Fibroblast of gingiva (primary cell): ENCODE measurements at regions not wholly inside any gene's neighbourhood (a gene's known extent, or its start where the extent isn't known, plus 50 kb on each side); places are given as distances from the start of the nearest gene placed in this dataset.

Source experiments
- DNase-seq: peaks from one replicate; pipeline ENCODE4 v3.0.0-alpha.2; 2011; ENCODE audit warnings: low read depth

DNA sequence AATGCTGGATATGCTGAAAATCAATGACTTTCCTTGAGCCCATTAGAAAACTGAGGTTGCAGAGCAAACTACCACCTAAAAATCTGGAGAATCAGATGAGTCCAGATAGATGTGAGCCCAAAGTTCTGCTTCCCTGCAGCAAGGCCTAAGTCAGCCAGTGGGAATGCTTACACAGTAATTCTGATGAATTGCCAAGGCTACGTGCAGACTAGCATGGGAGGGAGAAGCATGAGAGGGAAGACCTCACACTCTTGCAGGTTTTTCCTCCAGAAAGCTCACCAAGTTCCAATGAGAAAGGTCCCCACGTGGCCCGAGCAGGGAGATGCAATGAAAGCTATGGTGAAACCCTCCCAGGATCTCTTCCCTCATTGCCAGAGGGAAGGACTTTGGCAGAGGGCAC, 104.8 kb upstream of the SIRPA start:
- DNase-seq = peak; percentile 23

DNA sequence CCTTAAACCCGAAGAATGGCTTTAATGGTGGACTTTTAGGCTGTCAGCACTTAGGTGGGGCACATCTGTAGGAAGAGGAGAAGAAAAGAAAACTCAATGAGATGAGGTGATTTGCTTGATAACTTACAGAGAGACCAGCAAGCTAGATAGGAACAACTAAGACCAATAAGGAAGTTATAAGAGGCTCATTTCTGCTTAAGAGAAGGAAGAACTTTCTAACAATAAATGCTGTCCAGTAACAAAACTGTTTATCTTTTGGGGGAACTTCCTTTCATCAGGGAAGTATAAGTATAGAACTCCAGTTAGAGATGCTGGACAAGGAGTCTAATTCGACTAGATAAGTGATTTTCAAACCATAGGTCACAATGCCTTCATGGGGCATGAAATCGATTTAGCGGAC, 107.2 kb upstream of the SIRPA start:
- DNase-seq = no peak

DNA sequence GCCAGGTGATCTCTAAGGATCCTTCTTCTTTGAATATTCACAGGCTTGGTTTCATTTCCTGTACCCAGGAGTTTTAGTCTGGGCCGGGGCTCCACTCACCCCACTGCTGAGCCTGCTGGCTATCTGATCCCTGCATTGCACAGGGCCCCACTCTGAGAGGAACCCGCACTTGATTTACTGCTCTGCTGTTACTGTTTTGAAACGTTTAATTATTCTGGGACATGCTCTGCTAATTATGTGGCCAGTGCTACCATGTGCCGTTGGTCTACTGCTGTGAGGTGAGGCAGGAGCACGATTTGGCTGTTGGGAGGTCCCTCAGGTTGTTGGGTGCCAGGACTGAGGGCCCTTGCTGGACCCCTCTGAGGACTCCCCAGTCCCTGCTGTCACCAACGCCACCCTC, 108.7 kb upstream of the SIRPA start:
- DNase-seq = no peak

DNA sequence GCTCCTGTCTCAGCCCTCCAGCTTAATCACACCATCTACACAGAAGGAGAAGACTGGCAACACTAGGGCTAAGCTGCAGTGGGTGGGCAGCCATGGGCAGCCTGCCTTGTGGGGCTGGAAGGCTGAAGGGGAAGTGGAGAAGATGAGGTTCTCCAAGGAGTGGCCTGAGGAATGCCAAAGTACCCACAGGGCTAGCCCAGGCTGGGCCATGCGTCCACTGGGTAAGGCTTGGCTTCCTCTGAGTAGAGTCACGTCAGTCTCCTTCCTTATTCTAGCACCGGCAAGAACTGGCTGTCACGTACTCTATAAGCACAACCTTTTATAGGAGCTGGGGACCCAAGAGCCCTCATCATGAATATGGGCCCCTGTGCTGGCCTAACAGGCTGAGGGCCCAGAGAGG, 110.6 kb upstream of the SIRPA start:
- DNase-seq = no peak

DNA sequence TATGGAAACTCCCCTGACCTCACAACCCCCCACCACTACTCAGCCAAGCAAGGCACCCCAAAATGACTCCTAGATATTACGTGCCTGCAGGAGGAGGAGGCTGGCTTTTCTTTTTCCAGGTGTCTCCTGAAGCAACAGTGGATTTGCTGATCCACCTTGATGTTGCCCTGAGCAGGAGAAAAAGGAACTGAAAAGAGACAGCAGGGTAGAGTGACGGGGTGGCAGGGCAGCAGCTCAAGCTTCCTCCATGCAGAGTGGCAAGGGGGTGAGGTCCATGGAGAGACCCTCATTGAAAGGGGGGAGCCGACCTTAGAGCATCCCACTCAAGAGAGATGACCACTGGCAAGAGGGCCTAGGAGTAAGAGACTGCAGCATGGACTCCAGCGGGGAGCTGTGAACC, 112.0 kb upstream of the SIRPA start:
- no peak for DNase-seq

DNA sequence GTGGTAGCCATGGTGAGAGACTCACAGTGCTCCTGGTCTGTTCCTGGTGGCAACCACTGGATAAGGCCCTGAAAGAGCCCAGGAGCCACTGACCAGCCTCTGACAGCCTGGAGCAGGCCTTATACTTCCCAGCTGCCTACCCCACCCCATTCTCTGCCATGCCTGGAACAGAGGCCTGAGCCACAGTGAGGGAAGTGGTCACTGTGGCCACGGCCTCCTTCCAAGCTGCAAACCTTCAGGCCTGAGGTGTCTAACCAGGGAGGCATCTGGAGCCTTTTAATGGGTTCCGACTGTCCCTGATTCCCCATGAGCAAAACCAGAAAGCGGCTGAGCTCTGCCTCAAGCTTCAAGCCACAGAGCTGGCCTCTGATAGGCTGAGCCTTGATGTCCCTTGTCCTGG, 113.0 kb upstream of the SIRPA start:
- no peak for DNase-seq

DNA sequence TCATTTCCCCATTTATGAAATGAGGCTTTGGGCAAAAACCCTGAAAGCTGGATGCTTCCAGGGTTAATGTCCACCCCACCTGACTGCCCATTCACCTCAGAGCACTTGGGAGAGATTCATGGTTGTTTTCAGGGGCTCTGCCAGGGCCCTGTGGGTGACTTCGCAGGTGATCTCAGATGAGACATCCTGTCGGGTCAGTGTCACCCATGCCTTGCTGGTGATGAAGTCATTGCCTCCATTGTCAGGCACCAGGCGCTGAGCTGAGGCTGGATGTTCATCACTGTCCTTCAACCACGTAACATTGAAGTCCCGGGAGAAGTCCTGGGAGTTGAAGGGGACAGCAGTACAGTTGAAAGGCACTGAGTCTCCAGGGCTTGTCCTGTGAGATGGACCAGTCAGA, 115.6 kb upstream of the SIRPA start:
- no peak for DNase-seq

DNA sequence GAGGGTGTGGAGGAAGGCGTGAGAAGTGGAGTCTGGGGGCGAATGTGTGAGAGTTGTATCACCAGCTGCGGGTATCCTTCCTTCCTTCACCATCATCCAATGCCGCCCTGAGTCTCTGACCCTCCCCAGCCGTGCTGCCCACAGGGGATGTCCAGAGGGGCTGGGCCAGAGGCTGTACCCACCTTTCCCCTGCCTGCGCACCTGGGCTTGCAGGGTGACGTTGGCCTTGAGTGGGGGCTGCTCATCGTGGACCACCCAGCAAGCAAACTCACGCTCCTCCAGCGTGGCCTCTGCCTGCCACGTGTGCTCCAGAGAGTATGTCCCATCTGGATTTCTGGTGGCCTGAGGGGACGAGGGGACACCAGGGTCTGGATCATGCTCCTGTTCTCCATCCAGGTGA, 116.9 kb upstream of the SIRPA start:
- DNase-seq = no peak

DNA sequence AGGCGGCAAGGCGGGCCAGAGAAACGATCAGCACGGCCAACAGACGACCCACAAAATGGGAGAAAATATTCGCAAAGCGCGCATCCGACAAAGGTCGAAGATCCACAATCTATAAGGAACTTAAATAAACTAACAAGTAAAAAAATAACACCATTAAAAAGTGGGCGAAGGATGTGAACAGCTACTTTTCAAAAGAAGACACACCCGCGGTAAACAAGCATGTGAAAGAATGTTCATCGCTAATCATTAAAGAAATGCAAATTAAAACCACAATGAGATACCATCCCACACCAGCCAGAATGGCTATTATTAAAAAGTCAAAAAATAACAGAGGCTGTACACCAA, 117.8 kb upstream of the SIRPA start:
- no peak for DNase-seq

DNA sequence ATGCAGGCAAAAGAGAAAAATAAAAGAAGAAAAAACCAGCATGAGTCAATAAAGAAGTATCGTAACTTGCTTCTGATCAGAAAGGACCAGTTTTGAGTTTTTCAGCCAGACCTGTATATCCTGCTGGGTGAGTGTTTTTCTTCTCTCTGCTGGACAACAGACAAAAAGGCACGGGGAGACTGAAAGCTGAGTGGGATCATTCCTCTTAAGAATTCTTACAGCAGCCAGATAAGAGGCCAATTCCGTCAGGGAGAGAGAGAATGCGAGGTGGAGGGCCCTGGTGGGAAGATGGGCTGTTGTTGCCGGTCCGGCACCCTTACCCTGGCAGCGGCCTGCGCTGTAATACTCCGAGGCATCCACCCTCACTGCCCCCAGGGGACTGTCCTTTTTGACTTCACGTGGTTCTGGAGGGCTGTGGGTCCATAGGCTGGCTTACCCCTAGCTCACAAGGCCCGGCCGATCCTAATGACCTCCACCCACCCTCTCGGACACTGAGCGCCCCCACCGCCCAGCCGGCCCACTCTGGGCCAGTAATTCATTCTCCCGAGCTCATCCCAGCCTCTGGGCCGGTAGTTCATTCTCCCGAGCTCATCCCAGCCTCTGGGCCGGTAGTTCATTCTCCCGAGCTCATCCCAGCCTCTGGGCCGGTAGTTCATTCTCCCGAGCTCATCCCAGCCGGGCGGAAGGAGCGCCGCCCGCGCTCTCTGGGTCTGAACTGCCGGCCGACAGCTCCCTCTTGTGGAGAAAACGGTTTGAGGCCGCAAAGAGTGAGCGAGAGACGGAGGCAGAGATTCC, 118.3 kb upstream of the SIRPA start:
- peak; percentile 86 for DNase-seq

DNA sequence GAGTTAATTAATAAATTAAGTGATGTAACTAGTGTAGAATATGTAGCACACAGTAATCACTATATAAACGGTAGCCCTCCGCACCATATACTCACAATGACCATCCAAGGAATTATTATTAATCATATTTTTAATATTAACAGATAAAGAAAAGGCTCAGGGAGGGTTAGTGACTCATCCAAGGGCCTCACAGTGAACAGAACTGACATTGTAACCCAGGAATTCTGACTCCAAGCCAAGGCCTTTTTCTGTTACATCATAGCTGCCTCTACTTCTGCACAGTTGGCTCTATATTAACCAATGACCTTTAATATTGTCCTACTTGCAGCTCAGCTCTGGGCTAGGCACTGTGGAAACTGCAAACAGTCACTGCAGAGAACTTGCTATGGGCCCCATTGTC, 117.5 kb upstream of the SIRPG start:
- no peak for DNase-seq

DNA sequence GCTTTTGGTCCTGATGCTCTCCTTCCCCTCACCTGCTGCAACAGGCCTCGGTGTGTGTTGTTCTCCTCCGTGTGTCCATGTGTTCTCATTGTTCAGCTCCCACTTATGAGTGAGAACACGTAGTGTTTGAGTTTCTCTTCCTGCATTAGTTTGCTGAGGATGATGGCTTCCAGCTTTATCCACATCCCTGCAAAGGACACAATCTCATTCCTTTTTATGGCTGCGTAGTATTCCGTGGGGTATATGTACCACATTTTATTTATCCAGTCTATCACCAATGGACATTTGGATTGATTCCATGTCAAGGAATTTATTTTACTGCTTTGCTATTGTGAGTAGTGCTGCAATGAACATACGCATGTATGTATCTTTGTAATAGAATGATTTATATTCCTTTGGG, 116.9 kb upstream of the SIRPG start:
- DNase-seq = no peak

DNA sequence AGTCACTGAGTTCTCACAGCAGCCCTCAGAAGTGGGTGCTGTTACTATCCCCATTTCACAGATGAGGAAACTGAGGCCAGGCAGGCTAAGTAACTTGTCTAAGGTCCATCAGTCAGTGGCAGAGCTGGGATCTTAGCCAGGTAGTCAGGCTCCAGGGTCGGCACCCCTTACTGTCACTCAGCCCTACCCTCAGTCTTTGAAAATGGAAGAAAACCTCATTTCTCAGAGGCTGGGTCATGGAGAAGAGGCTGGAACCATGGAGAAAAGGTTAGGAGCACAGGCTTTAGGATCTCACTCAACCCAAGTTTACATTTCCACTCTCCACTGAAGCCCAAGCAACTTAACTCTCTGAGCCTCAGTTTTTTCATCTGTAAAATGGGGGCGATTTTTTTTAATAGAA, 116.2 kb upstream of the SIRPG start:
- DNase-seq = no peak

DNA sequence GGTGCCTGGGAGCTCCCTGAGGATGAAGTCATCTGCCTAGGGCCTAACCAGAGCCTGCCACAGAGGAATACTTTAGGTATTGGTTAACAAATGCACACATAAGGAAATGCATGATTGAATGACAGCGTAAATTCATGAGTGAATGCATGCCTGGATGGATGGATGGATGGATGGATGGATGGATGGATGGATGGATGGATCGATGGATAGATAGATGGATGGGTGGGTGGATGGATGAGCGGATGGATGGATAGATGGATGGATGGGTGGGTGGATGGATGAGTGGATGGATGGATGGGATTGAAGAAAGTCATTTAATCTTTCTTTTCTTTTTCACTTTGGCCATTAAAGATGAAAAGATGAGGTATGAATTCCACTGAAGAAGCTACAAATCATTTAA, 111.9 kb upstream of the SIRPG start:
- no peak for DNase-seq

DNA sequence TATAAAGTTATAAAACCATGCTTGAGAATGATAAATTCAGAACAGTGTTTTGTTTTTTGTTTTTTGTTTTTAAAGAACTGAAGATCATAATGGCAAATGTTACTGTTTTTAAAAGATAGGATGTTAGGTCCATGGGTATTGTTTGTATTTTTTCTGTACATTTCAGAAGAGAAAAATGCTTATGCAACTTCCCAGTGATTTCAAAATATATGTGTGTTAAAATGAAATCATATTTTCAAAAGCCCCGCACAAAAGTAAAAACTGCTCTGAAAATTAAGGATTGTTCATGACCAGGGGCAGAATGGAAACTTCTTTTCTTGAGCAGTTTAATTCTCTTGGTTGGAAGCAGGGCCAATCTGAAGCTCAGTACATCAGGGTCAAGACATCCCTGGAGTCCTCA, 109.2 kb upstream of the SIRPG start:
- no peak for DNase-seq

DNA sequence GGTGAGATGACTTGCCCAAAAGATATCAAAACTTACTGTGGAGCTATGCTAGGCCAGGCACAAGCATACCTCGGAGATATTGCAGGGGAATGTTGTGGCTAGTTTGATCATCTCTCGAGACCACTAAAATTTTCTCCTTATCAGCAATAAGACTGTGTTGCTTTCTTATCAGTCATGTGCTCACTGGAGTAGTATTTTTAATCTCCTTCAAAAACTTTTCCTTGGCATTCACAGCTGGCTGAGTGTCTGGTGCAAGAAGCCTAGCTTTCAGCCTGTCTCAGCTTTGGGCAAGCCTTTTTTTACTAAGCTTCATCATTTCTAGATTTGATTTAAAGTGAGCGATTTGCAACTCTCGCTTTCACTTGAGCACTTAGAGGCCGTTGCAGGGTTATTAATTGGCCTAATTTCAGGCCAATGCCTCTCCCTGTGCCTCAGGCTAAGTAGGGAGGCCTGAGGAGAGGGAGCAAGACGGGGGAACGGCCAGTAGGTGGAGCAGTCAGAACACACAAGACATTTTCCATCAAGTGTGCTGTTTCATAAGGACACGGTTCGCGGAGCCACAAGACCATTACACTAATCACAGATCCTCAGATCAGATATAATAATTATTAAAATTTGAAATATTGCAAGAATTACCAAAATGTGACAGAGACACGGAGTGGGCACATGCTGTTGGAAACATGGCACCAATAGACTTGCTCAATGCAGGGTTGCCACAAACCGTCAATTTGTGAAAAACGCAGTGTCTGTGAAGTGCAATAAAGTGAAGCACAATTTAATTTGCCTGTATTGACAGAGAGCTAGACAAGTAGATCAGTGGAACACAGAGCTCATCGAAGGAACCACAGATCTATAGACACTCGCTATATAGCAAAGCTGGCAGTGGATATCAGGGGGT, 106.8 kb upstream of the SIRPG start:
- DNase-seq = peak; percentile 78

DNA sequence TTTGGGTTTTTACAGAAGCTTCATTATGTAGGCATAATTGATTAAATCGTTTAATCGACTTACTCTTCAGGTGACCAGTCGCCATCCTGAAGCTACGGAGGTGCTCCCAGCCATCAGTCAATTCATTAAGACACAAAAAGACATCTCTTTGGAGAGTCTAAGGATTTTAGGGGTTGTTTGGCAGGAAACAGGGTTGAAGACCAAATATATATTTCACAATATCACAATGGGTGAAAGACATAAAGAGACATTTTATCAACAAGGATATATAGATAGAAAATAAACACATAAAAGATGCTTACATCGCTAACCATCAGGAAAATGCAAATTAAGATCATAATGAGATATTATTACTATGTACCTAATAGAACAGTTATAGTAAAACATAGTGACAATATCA, 104.0 kb upstream of the SIRPG start:
- no peak for DNase-seq

DNA sequence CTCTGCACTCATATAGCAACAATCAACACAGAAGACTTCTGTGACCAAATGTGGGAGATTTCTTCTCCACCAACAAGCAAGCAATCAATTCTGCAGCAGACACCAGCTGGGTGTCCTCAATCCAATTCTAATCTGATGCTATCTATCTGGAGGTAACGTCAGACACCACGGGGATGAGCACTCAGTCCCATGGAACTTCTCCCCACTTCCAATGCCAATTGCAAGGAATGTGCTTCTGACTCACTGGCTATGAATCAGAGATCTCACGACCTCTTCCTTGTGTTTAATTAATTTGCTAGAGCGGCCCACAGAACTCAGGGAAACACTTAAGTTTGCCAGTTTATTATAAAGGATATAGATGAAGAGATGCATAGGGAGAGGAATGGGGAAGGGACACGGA, 103.5 kb upstream of the SIRPG start:
- DNase-seq = peak; percentile 47

DNA sequence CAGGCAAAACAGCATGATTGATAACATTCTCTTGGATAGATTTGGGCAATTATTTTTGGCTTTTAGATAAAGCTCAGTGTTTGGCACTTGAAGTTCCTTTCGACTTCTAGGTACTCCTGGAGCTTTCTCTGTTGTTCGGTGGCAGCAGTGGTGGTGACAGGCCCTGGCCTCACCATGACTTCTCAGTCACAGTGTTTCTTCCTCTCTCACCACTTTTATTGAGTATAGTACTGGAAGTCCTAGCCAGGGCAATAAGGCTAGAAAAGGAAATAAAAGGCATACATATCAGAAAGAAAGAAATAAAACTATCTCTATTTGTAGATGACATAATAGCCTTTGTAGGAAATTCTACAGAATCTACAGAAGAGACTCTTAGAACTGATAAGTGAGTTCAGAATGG, 101.2 kb upstream of the SIRPG start:
- no peak for DNase-seq

DNA sequence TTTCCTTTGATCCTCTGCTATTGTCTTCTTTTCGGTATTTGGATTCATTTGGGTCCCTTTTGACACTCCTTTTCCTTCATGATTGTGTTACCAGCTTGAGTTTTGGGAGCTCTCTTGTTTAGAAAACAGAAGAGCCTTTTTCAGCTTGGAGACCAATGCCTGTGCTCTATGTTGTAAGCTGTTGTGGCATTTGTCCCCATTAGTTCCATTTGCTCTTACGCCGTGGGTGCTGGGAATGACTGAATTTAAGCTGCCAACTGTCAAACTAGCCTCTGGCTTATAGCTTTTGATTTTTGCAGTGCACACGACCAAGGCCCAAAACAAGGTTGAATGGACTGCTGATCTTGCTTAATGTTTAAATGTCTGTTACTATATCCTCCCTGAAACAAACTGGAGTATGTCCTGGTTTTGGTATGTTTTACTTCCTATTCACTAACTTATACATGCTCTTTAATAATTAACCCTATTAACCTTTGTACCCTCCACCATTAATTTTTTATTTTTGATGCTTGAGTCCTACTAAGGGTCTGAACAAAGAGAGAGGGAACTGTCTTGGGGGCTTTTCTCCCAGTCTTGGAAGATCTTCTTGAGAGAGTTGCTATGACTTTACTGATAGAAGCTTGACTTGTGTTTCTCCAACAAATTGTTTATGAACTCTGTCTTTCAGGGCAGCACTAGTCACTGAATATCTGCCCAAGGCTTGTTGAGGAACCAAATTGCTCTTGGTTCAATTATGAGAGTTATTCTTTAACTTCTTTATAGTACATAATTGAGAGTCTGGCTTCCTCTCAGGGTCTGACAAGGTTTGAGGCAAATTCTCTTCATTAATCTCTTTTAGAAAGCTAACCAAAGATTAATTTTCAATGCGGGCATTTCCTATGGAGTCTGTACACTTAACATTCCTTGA, 100.3 kb upstream of the SIRPG start:
- DNase-seq = no peak

DNA sequence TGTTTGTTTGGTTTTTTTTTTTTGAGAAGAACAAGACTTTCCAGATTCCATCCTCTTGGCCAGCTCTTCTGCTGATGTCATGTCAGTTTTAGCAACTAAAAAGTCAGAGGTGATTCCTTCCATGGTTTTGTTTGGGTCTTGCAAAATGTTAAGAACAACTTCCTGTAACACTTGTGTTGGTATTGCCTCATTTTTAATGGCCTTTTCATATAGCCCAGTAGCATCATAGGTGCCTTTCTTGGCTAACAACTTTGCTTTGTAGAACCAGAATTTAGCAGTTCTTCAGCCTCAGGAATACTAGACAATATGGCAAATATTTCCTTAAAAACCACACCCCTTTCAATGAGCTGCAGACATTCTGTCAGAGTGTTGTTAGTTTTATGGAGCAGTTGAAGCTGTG, 99.5 kb upstream of the SIRPG start:
- no peak for DNase-seq

DNA sequence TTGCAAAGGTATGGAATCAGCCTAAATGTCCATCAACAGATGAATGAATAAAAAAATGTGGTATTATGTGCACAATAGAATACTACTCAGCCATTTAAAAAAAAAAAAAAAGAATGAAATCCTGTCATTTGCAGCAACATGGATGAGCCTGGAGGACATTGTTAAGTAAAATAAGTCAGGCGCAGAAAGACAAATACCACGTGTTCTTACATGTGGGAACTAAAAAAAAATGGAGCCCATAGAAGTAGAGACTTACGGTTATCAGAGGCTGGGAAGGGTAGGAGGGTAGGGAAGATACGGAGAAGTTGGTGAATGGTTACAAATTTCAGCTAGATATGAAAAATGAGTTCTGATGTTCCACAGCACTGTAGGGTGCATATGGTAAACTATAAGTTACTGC, 97.2 kb upstream of the SIRPG start:
- no peak for DNase-seq

DNA sequence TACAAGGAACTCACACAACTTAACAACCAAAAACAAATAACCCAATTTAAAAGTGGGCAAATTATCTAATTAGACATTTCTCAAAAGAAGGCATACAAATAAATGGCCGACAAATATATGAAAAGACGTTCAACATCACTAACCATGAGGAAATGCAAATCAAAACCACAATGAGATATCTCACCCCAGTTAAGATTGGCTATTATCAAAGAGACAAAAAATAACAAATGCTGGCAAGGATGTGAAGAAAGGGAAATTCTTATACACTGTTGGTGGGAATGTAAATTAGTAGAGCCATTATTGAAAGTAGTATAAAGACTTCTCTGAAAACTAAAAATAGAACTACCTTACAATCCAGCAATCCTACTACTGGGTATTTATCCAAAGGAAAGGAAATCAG, 96.7 kb upstream of the SIRPG start:
- no peak for DNase-seq
